ENCODE measurements at regions not wholly inside any gene's neighbourhood (a gene's known extent, or its start where the extent isn't known, plus 50 kb on each side); places are given as distances from the start of the nearest gene placed in this dataset.

DNA sequence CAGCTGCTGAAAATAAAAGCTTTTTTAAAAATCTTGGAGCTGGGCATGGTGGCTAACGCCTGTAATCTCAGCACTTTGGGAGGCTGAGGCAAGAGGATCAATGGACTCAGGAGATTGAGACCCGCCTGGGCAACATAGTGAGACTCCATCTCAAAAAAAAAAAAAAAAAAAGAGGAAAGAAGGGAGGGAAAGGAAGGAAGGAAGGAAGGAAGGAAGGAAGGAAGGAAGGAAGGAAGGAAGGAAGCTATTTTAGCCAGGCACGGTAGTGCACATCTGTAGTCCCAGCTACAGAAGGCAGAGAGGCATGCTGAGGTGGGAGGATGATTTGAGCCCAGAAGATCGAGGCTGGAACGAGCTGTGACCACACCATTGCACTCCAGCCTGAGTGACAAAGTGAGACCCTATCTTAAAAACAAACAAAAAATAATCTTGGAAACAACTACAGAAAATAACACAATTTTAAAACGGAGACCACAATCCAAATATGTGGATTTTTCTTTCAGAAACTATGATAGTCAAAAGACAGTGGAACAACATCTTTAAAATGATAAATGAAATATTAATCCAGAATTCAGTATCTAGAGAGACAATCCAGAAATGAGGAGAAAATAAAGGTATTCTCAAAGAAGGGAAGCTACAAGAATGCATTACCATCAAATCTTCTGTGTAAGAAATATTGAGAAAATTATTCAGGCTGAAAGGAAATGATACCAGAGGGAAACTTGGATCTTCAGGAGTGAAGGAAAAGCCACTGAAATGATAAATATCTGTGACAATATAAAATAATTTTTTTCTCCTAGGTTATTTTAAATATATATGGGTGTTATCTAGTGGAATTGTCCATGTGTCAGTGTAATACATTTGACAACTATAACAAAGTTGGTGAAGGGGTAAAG lies 182.0 kb downstream of the GPX5 start:
- DNase-seq (ENCODE audit: low read depth in 2 of 2): no peak

GRCh38 chr6:28709478-28710349 lies 184.0 kb downstream of the GPX5 start:
- DNase-seq (ENCODE audit: low read depth in 2 of 2): no peak

- DNase-seq (ENCODE audit: low read depth in 2 of 2): no peak
These were observed 184.9 kb downstream of the GPX5 start for GRCh38 chr6:28710466-28711191.

GRCh38 chr6:28711325-28711724 lies 185.6 kb downstream of the GPX5 start:
- no peak for DNase-seq (ENCODE audit: low read depth in 2 of 2)

GRCh38 chr6:28711788-28712341 lies 186.2 kb downstream of the GPX5 start:
- no peak for DNase-seq (ENCODE audit: low read depth in 2 of 2)

- no peak for DNase-seq (ENCODE audit: low read depth in 2 of 2)
These were observed 187.3 kb downstream of the GPX5 start for GRCh38 chr6:28712982-28713381.

DNA sequence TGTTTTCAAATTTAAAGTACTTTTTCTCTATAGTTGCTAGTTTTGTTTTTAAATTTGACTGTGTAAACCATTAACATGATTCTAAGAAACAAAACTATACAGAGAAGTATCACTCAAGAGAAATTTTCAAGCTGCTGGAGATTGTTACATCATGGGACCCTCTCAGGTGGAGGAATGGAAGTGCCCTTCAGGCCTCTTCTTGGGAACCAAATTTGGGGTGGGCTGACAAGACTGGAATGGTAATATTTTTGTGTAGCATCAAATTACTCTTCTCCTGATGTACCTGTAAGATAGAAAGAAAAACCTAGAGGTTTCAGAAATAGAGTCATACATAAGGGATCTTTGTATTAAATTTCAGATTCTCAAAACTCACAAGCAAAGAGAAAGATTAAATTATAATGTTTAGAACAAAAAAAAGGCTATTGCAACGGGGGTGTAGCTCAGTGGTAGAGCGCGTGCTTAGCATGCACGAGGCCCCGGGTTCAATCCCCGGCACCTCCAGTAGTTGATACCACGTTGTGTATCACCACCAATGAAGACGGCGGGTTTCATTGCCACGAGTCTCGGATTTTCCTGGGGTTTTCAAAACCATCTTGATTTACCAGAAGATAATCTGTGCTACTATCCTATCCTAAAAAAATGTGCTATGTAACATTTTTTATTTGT lies 193.7 kb downstream of the GPX5 start:
- DNase-seq (ENCODE audit: low read depth in 2 of 2): no peak

- DNase-seq (ENCODE audit: low read depth in 2 of 2): no peak
These were observed 194.9 kb downstream of the GPX5 start for GRCh38 chr6:28720357-28721231.

DNA sequence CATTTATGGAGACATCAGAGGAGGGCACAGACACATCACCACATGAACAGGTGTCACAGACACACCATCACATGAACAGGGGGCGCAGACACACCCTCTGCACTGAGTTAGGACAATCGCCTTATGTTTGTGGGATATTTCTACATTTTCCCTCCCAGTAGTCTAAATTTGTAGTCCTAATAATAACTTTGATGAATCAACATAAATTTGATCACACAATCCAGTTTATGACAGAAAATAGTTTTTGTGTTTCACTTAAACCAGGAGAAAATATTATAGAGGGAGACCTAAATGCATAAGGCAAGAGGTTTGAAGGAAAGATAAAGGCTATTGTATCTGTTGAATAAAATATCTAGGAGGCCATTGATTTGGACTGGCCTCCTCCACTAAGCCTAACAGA lies 195.7 kb downstream of the GPX5 start:
- no peak for DNase-seq (ENCODE audit: low read depth in 2 of 2)

- no peak for DNase-seq (ENCODE audit: low read depth in 2 of 2)
These were observed 198.7 kb downstream of the GPX5 start for GRCh38 chr6:28724395-28724794.

- no peak for DNase-seq (ENCODE audit: low read depth in 2 of 2)
These were observed 198.4 kb downstream of the TRIM27 start for GRCh38 chr6:28725274-28725809.

DNA sequence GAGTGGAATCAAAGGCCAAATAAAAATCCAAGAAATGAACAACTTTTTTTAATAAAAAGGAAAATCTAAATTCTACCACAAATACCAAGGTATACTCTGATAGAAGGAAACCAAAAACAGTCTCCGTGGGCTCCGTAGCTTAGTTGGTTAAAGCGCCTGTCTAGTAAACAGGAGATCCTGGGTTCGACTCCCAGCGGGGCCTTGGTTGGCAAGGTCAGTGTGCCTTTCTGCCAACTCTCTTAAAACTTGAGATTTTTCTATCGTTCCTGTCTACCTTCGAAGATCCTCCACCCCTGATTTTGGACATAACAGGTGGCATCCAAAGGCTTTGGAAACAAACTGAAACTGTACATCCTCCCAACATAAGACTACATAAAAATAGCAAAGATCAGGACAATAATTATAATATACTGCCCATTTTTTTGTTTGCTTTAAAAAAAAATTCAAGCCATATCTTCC lies 197.9 kb downstream of the TRIM27 start:
- no peak for DNase-seq (ENCODE audit: low read depth in 2 of 2)

- no peak for DNase-seq (ENCODE audit: low read depth in 2 of 2)
These were observed 197.0 kb downstream of the TRIM27 start for GRCh38 chr6:28726569-28727309.

DNA sequence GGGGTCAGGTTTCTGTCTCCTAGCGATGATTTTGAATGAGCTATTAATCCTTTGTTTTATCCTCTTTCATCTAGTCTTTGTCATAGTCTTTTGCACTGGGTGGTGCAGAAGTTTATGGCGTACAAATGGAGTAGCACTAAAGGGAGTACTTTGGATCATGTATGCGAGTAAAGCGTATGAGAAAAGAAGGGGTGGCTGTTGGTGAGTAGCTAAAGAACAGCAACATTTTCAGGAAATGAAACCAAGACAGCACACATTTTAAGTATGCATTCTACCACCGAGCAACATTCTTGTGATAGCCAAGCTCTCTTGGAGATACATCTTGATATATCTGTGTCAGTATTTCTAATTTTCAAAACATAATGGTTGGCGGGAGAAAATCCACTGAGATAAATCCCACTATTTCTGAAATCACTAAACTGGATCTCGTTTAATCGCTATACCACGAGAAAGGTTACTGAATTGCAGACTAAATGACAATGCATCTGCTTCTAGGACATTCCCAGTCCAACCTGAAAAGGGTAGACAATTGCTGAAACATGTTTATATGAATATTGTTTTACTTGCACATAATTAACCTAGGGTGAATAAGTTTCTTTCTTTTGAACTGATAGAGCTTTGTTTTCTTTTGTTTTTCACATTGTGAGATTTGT lies 196.1 kb downstream of the TRIM27 start:
- no peak for DNase-seq (ENCODE audit: low read depth in 2 of 2)

- no peak for DNase-seq (ENCODE audit: low read depth in 2 of 2)
These were observed 194.0 kb downstream of the TRIM27 start for GRCh38 chr6:28729501-28730402.

- DNase-seq (ENCODE audit: low read depth in 2 of 2): no peak
These were observed 191.7 kb downstream of the TRIM27 start for GRCh38 chr6:28732052-28732451.

GRCh38 chr6:28734443-28734959 lies 189.3 kb downstream of the TRIM27 start:
- no peak for DNase-seq (ENCODE audit: low read depth in 2 of 2)
